Breast epithelium (tissue), 4 donors: ENCODE measurements at regions not wholly inside any gene's neighbourhood (a gene's known extent, or its start where the extent isn't known, plus 50 kb on each side); places are given as distances from the start of the nearest gene placed in this dataset.

Experiments used
- DNase-seq, 2 donors: peaks; one replicate each; pipeline ENCODE4 v3.0.0-alpha.2; 2019; ENCODE audit warnings: low spot score in 2 of 2
- H3K27ac ChIP-seq, 2 donors: fragments of 200-600 bp; sonication (generic) in 1 of 2; one replicate each; pipeline ENCODE4 v1.5.1; 2016 to 2019; ENCODE audit warnings: mild to moderate bottlenecking in 1 of 2
- H3K27me3 ChIP-seq, 2 donors: fragments of 200-600 bp; sonication (generic) in 1 of 2; one replicate each; pipeline versions ENCODE4 v1.5.1 to v1.6.0; 2017 to 2019; ENCODE audit warnings: control low read depth in 1 of 2, mild to moderate bottlenecking in 1 of 2
- H3K36me3 ChIP-seq: fragments of 200-600 bp; one replicate; pipeline ENCODE4 v1.5.1; 2019
- H3K4me1 ChIP-seq, 2 donors: fragments of 200-600 bp; sonication (generic); one replicate each; pipeline ENCODE4 v1.5.1; 2016 to 2019; ENCODE audit warnings: control low read depth in 1 of 2
- H3K4me3 ChIP-seq, 3 donors: fragments of 200-600 bp; sonication (generic); 1 replicate in 2 of 3; 2 replicates in 1 of 3; pipeline ENCODE4 v1.5.1; 2016 to 2019; ENCODE audit warnings: mild to moderate bottlenecking in 3 of 3, moderate library complexity in 2 of 3
- H3K9me3 ChIP-seq, 2 donors: fragments of 200-600 bp; sonication (generic) in 1 of 2; one replicate each; pipeline ENCODE4 v1.5.1; 2016 to 2019; ENCODE audit warnings: control low read depth in 1 of 2
- CTCF ChIP-seq, 3 donors: fragments of 450-650 bp; IDR thresholded peaks; one replicate each; pipeline ENCODE4 v1.5.1; 2016 to 2017; ENCODE audit warnings: antibody characterized with exemption in 3 of 3, mild to moderate bottlenecking in 3 of 3, moderate library complexity in 3 of 3
- POLR2A ChIP-seq: fragments of 450-650 bp; IDR thresholded peaks from one replicate; pipeline ENCODE4 v1.6.1; 2016; ENCODE audit warnings: antibody characterized with exemption, mild to moderate bottlenecking, moderate library complexity
- POLR2AphosphoS5 ChIP-seq, 3 donors: sonication (generic); formaldehyde crosslinking; IDR thresholded peaks; one replicate each; pipeline ENCODE4 v1.6.1; 2017; ENCODE audit warnings: antibody characterized with exemption in 3 of 3
- intact Hi-C: fragments of 100-400 bp; cut with DNase I; formaldehyde crosslinking; loops from one replicate; pipeline ENCODE4 v1.15.1; 2023; ENCODE audit warnings: low total_unique reads

- TF ChIP-seq POLR2A (no peak), POLR2AphosphoS5 (IDR thresholded peaks at IDR 0.05) (no peak), CTCF (IDR thresholded peaks at IDR 0.05) (no peak)
- H3K27ac ChIP-seq: no peak overlapping the region
- no peaks in the 10 kb centered on the region for H3K27me3 ChIP-seq
- H3K9me3 ChIP-seq: no peaks in the 10 kb centered on the region
- H3K4me3 ChIP-seq: no peak overlapping the region
- intact Hi-C loops: no loop called here
- no peak for DNase-seq
- no peaks in the 10 kb centered on the region for H3K4me1 ChIP-seq
- no peaks in the 10 kb centered on the region for H3K36me3 ChIP-seq
Observed at GRCh38 chr5:74476819-74477453, 163.6 kb downstream of the ENC1 start.

- Histone ChIP-seq H3K36me3 (no peaks in the 10 kb centered on the region), H3K4me1 (no peaks in the 10 kb centered on the region), H3K9me3 (no peaks in the 10 kb centered on the region), H3K27ac (no peak overlapping the region), H3K27me3 (no peaks in the 10 kb centered on the region), H3K4me3 (no peak overlapping the region)
- no peak for TF ChIP-seq POLR2AphosphoS5 (IDR thresholded peaks at IDR 0.05)
- TF ChIP-seq POLR2A: no peak
- no peak for TF ChIP-seq CTCF (IDR thresholded peaks at IDR 0.05)
- intact Hi-C loops: no loop called here
- no peak for DNase-seq
Observed at GRCh38 chr5:74476046-74476818, 164.3 kb downstream of the ENC1 start.

GRCh38 chr5:74471875-74472274, 168.7 kb downstream of the ENC1 start:
- no peaks in the 10 kb centered on the region for H3K36me3 ChIP-seq
- H3K27ac ChIP-seq: no peak overlapping the region
- H3K9me3 ChIP-seq: no peaks in the 10 kb centered on the region
- TF ChIP-seq POLR2A: no peak
- no peak for TF ChIP-seq POLR2AphosphoS5 (IDR thresholded peaks at IDR 0.05)
- no peak for TF ChIP-seq CTCF (IDR thresholded peaks at IDR 0.05)
- no peaks in the 10 kb centered on the region for H3K27me3 ChIP-seq
- H3K4me1 ChIP-seq: no peaks in the 10 kb centered on the region
- no peak overlapping the region for H3K4me3 ChIP-seq
- no peak for DNase-seq
- intact Hi-C loops: no loop called here

GRCh38 chr5:74469234-74469994, 171.1 kb downstream of the ENC1 start:
- intact Hi-C loops: no loop called here
- Histone ChIP-seq H3K27me3 (no peaks in the 10 kb centered on the region), H3K27ac (no peak overlapping the region), H3K4me3 (no peak overlapping the region), H3K9me3 (no peaks in the 10 kb centered on the region), H3K4me1 (no peaks in the 10 kb centered on the region), H3K36me3 (no peaks in the 10 kb centered on the region)
- TF ChIP-seq CTCF (IDR thresholded peaks at IDR 0.05) (no peak), POLR2AphosphoS5 (IDR thresholded peaks at IDR 0.05) (no peak), POLR2A (no peak)
- no peak for DNase-seq

GRCh38 chr5:74468421-74468820, 172.1 kb downstream of the ENC1 start:
- TF ChIP-seq POLR2AphosphoS5 (IDR thresholded peaks at IDR 0.05): no peak
- TF ChIP-seq POLR2A: no peak
- no peak for TF ChIP-seq CTCF (IDR thresholded peaks at IDR 0.05)
- no peak for DNase-seq
- Histone ChIP-seq H3K36me3 (no peaks in the 10 kb centered on the region), H3K9me3 (no peaks in the 10 kb centered on the region), H3K4me1 (no peaks in the 10 kb centered on the region), H3K27ac (no peak overlapping the region), H3K4me3 (no peak overlapping the region), H3K27me3 (no peaks in the 10 kb centered on the region)
- intact Hi-C loops: no loop called here
